Lung (tissue), 11 donors: ENCODE measurements at regions not wholly inside any gene's neighbourhood (a gene's known extent, or its start where the extent isn't known, plus 50 kb on each side); places are given as distances from the start of the nearest gene placed in this dataset.

Experiments
- ATAC-seq: fragments of 200-7000 bp; cut with Tn5 transposase; one replicate; pipeline ENCODE4 v1.9.1; 2020; ENCODE audit warnings: moderate number of reproducible peaks; ENCODE audit not compliant: insufficient read depth, low FRiP score
- DNase-seq, 3 donors: peaks; one replicate each; pipeline ENCODE4 v3.0.0-alpha.2; 2013 to 2017
- H3K27ac ChIP-seq, 2 donors: one replicate each; pipeline ENCODE4 v1.5.1; 2013; ENCODE audit warnings: mild to moderate bottlenecking in 2 of 2, moderate library complexity in 2 of 2, control low read depth in 1 of 2, inconsistent platforms in 1 of 2, low read depth in 1 of 2, low read length in 1 of 2
- H3K27me3 ChIP-seq, 3 donors: one replicate each; pipeline ENCODE4 v1.5.1; 2013; ENCODE audit warnings: low read length in 2 of 3; ENCODE audit not compliant: control insufficient read depth in 3 of 3, insufficient read depth in 3 of 3
- H3K36me3 ChIP-seq, 4 donors: one replicate each; pipeline ENCODE4 v1.5.1; 2013; ENCODE audit warnings: low read length in 4 of 4, mild to moderate bottlenecking in 1 of 4, moderate library complexity in 1 of 4; ENCODE audit not compliant: control insufficient read depth in 4 of 4, insufficient read depth in 4 of 4
- H3K4me1 ChIP-seq, 5 donors: one replicate each; pipeline ENCODE4 v1.5.1; 2013; ENCODE audit warnings: low read length in 5 of 5, mild to moderate bottlenecking in 2 of 5, moderate library complexity in 1 of 5; ENCODE audit not compliant: control insufficient read depth in 5 of 5, insufficient read depth in 5 of 5
- H3K4me3 ChIP-seq: one replicate; pipeline ENCODE4 v1.5.1; 2013; ENCODE audit warnings: mild to moderate bottlenecking, control low read depth, moderate library complexity
- H3K9ac ChIP-seq, 2 donors: one replicate each; pipeline ENCODE4 v1.5.1; 2013; ENCODE audit warnings: low read length in 2 of 2, control low read depth in 1 of 2; ENCODE audit not compliant: insufficient read depth in 1 of 2
- H3K9me3 ChIP-seq, 4 donors: one replicate each; pipeline ENCODE4 v1.5.1; 2013; ENCODE audit warnings: low read length in 3 of 4, mild to moderate bottlenecking in 1 of 4, moderate library complexity in 1 of 4; ENCODE audit not compliant: control insufficient read depth in 4 of 4, insufficient read depth in 3 of 4
- CTCF ChIP-seq: IDR thresholded peaks from 2 replicates; pipeline ENCODE4 v1.5.1; 2012; ENCODE audit warnings: mild to moderate bottlenecking; ENCODE audit errors: control extremely low read depth, extremely low read depth
- WGBS, 2 donors: extraction: QIAGEN DNeasy Blood & Tissue Kit; methylation state at CpG; one replicate each; pipeline ENCODE4 v1.1.7; 2013; 5-methylcytosine and 5-hydroxymethylcytosine counted together
- donor health status: control.
- donor health status: control.
- donor health status: Bipolar disorder and iron deficiency.
- donor health status: healthy.
- donor health status: DM: yes; HTN: yes; CAD: no.

GRCh38 chr4:148955564-148956297 is 513.5 kb upstream of the NR3C2 start:
- DNase-seq (no peak), ATAC-seq (no peak)
- Histone ChIP-seq H3K27ac (no peak overlapping the region), H3K36me3 (no peaks in the 10 kb centered on the region), H3K4me1 (peaks cover 0 to 1% (median 0%) of the 10 kb centered on the region in 5 donors), H3K27me3 (no peaks in the 10 kb centered on the region), H3K9ac (no peak overlapping the region), H3K4me3 (no peak overlapping the region), H3K9me3 (no peaks in the 10 kb centered on the region)
- no peak for TF ChIP-seq CTCF
- 89 to 91% methylated on average over 1 of the region's 1 CpG for WGBS, 2 donors

GRCh38 chr4:148954011-148954749 is 512.0 kb upstream of the NR3C2 start:
- H3K9me3 ChIP-seq, result no peaks in the 10 kb centered on the region
- no peaks in the 10 kb centered on the region for H3K36me3 ChIP-seq
- no peak overlapping the region for H3K4me3 ChIP-seq
- H3K27me3 ChIP-seq, result no peaks in the 10 kb centered on the region
- H3K27ac ChIP-seq, result no peak overlapping the region
- peaks cover 0 to 1% (median 0%) of the 10 kb centered on the region in 5 donors for H3K4me1 ChIP-seq
- DNase-seq, result no peak
- WGBS, 2 donors, result 89 to 90% methylated on average over 7 of the region's 7 CpGs
- no peak overlapping the region for H3K9ac ChIP-seq
- no peak for TF ChIP-seq CTCF
- ATAC-seq, result no peak

- H3K27me3 ChIP-seq, result no peaks in the 10 kb centered on the region
- H3K9ac ChIP-seq, result no peak overlapping the region
- no peaks in the 10 kb centered on the region for H3K9me3 ChIP-seq
- H3K27ac ChIP-seq, result no peak overlapping the region
- no peak overlapping the region for H3K4me3 ChIP-seq
- no peaks in the 10 kb centered on the region for H3K36me3 ChIP-seq
- H3K4me1 ChIP-seq, result peaks cover 0 to 1% (median 0%) of the 10 kb centered on the region in 5 donors
- no peak for TF ChIP-seq CTCF
- DNase-seq (no peak), ATAC-seq (no peak)
- WGBS, 2 donors, result 87 to 88% methylated on average over 3 of the region's 3 CpGs
These were observed 509.1 kb upstream of the NR3C2 start for GRCh38 chr4:148951346-148951745.
